Aorta (tissue), 5 donors: ENCODE measurements at regions not wholly inside any gene's neighbourhood (a gene's known extent, or its start where the extent isn't known, plus 50 kb on each side); places are given as distances from the start of the nearest gene placed in this dataset.

Experiments used
- ATAC-seq: fragments of 200-7000 bp; cut with Tn5 transposase; one replicate; pipeline ENCODE4 v1.9.1; 2022; ENCODE audit warnings: moderate library complexity; ENCODE audit not compliant: low FRiP score
- DNase-seq, 2 donors: peaks; one replicate each; pipeline ENCODE4 v3.0.0-alpha.2; 2020
- H3K27ac ChIP-seq, 2 donors: one replicate each; pipeline ENCODE4 v1.5.1; 2013; ENCODE audit warnings: low read length in 2 of 2, mild to moderate bottlenecking in 2 of 2, moderate library complexity in 2 of 2, control low read depth in 1 of 2, inconsistent platforms in 1 of 2, low read depth in 1 of 2
- H3K27me3 ChIP-seq, 2 donors: one replicate each; pipeline ENCODE4 v1.6.1; 2013; ENCODE audit warnings: control low read depth in 1 of 2, low read length in 1 of 2, mild to moderate bottlenecking in 1 of 2, moderate library complexity in 1 of 2; ENCODE audit not compliant: insufficient read depth in 2 of 2, control insufficient read depth in 1 of 2
- H3K36me3 ChIP-seq, 2 donors: one replicate each; pipeline ENCODE4 v1.6.1; 2013; ENCODE audit warnings: control low read depth in 1 of 2, low read length in 1 of 2, mild to moderate bottlenecking in 1 of 2; ENCODE audit not compliant: insufficient read depth in 2 of 2, control insufficient read depth in 1 of 2
- H3K4me1 ChIP-seq, 2 donors: one replicate each; pipeline ENCODE4 v1.6.1; 2013; ENCODE audit warnings: low read length in 2 of 2, control low read depth in 1 of 2, mild to moderate bottlenecking in 1 of 2, moderate library complexity in 1 of 2; ENCODE audit not compliant: insufficient read depth in 2 of 2, control insufficient read depth in 1 of 2
- H3K4me3 ChIP-seq, 2 donors: one replicate each; pipeline ENCODE4 v1.5.1; 2013; ENCODE audit warnings: low read length in 2 of 2, control low read depth in 1 of 2, mild to moderate bottlenecking in 1 of 2
- H3K9me3 ChIP-seq: one replicate; pipeline ENCODE4 v1.6.1; 2013; ENCODE audit warnings: mild to moderate bottlenecking, low read length; ENCODE audit not compliant: control insufficient read depth
- whole genome bisulfite sequencing, 2 donors: extraction: QIAGEN DNeasy Blood & Tissue Kit; methylation state at CpG; one replicate each; pipeline ENCODE4 v1.1.7; 2013; 5-methylcytosine and 5-hydroxymethylcytosine counted together
- intact Hi-C, 2 donors: fragments of 100-400 bp; cut with DNase I; formaldehyde crosslinking; loops; one replicate each; pipeline versions ENCODE4 v1.14.2 to v1.15.0; 2022
- donor health status: healthy with polysubstance abuse.
- donor health status: Bipolar disorder and iron deficiency.
- donor health status: DM: no; HTN: no; CAD: no.
- donor health status: DM: no; HTN: no; CAD: no.
- donor health status: DM: yes; HTN: yes; CAD: no.

DNA sequence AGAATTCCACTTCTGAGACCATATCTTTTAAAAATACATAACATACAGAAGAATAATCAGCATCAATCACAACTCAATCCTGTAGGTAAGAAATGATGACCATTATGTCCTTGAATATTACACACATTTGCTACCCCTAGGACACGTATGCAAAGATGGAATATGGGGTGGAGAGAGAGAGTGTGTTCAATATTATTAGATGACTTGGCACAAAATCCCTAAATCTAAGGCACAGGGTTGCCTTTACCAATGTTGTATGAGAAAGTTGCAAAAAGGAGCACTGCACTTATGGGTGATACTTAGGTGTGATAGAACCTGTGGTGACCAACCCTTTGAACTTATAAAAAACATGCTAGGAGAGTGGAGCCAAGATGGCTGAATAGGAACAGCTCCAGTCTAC, 326.2 kb upstream of the FSHR start:
- Histone ChIP-seq H3K27ac (no peak overlapping the region), H3K9me3 (no peaks in the 10 kb centered on the region), H3K4me1 (no peaks in the 10 kb centered on the region), H3K36me3 (no peaks in the 10 kb centered on the region), H3K4me3 (no peak overlapping the region), H3K27me3 (no peaks in the 10 kb centered on the region)
- DNase-seq (no peak), ATAC-seq (no peak)
- intact Hi-C loops, result no loop called here
- 58 to 63% methylated on average over 1 of the region's 1 CpG for WGBS, 2 donors

DNA sequence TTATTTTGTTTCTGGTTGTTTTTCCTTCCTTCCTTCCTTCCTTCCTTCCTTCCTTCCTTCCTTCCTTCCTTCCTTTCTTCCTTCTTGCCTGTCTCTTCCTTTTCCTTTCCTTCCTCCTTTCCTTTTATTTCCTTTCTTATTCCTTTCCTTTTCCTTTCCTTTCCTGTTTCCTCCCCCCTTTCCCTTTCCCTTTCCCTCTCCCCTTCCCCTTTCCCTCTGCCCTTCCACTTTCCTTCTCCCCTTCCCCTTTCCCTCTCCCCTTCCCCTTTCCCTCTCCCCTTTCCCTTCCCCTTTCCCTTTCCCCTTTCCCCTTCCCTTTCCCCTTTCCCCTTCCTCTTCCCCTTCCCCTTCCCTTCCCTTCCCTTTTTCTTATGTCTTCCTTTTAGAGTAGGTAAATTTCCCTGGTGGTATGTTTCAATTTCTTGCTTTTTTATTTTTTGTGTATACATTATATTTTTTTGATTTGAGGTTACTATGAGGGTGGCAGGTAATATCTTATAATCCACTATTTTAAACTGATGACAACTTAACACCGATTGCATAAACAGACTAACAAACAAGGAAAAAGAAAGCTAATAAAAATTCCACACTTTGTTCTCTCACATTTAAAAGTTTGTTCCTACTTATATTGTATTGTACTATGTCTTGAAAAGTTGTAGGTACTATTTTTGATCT, 311.0 kb upstream of the FSHR start:
- Histone ChIP-seq H3K36me3 (no peaks in the 10 kb centered on the region), H3K27ac (no peak overlapping the region), H3K4me3 (no peak overlapping the region), H3K9me3 (no peaks in the 10 kb centered on the region), H3K27me3 (peaks cover 0 to 3% of the 10 kb centered on the region in 2 donors), H3K4me1 (no peaks in the 10 kb centered on the region)
- ATAC-seq, result no peak
- 75 to 78% methylated on average over 1 of the region's 1 CpG for WGBS, 2 donors
- intact Hi-C loops, result no loop called here
- DNase-seq, result no peak

GRCh38 chr2:49459314-49459993, 305.1 kb upstream of the FSHR start:
- Histone ChIP-seq H3K27me3 (no peaks in the 10 kb centered on the region), H3K9me3 (no peaks in the 10 kb centered on the region), H3K4me3 (no peak overlapping the region), H3K36me3 (no peaks in the 10 kb centered on the region), H3K27ac (no peak overlapping the region), H3K4me1 (no peaks in the 10 kb centered on the region)
- 49 to 54% methylated on average over 3 of the region's 3 CpGs for WGBS, 2 donors
- DNase-seq (no peak), ATAC-seq (no peak)
- intact Hi-C loops, result no loop called here

DNA sequence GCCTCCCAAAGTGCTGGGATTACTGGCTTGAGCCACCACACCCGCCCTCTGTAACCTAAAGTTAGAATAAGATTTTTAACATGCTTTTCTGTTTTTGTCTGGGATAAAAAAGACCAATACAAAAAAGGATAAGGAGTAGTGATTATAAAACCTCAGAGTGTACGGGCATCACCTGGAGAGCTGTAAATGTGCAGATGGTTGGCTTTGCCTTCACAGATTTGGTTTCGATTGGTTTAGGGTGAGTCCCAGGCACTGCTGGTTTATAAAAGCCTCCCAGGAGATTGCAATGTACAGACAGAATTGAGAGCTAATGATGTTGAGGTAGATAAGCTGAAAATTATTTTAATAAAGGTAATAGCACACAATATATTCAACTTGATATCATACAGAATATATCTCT, 289.7 kb upstream of the FSHR start:
- no peaks in the 10 kb centered on the region for H3K9me3 ChIP-seq
- H3K4me3 ChIP-seq, result no peak overlapping the region
- H3K36me3 ChIP-seq, result no peaks in the 10 kb centered on the region
- intact Hi-C loops, result no loop called here
- ATAC-seq (no peak), DNase-seq (no peak)
- H3K27ac ChIP-seq, result no peak overlapping the region
- no peaks in the 10 kb centered on the region for H3K4me1 ChIP-seq
- no peaks in the 10 kb centered on the region for H3K27me3 ChIP-seq
- 66 to 78% methylated on average over 3 of the region's 3 CpGs for WGBS, 2 donors

GRCh38 chr2:49426996-49427395, 272.7 kb upstream of the FSHR start:
- Histone ChIP-seq H3K4me1 (no peaks in the 10 kb centered on the region), H3K27me3 (no peaks in the 10 kb centered on the region), H3K27ac (no peak overlapping the region), H3K9me3 (no peaks in the 10 kb centered on the region), H3K36me3 (no peaks in the 10 kb centered on the region), H3K4me3 (no peak overlapping the region)
- intact Hi-C loops, result no loop called here
- ATAC-seq (no peak), DNase-seq (no peak)
- 56 to 76% methylated on average over 4 of the region's 4 CpGs for WGBS, 2 donors

GRCh38 chr2:49416252-49416651, 261.9 kb upstream of the FSHR start:
- ATAC-seq, result no peak

DNA sequence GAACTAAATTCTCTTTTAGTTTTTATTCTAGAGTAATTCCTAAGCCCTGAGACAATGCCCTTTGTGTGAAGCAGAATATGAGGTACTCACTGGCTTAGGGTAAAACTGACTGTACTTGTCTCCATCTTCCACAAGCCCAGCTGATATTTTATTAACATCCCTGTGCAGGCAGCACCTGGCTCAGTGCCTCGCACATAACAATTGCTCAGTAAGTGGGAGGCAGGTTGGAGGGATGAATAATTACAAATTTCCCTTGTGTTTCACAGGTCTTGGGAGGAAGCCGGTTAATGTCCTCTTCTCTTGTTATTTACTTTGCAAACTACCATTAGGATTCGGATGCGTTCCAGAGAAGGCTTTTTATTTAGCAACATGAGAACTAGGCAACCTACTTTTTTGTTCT, 249.8 kb upstream of the FSHR start:
- Histone ChIP-seq H3K27me3 (no peaks in the 10 kb centered on the region), H3K9me3 (no peaks in the 10 kb centered on the region), H3K4me1 (no peaks in the 10 kb centered on the region), H3K4me3 (no peak overlapping the region), H3K27ac (no peak overlapping the region), H3K36me3 (no peaks in the 10 kb centered on the region)
- no peak for DNase-seq
- intact Hi-C loops, result no loop called here
- ATAC-seq, result no peak
- 30 to 38% methylated on average over 4 of the region's 4 CpGs for WGBS, 2 donors

More at GRCh38 chr2:49416252-49416651, 261.9 kb upstream of the FSHR start:
- no peaks in the 10 kb centered on the region for H3K36me3 ChIP-seq
- DNase-seq, result no peak
- no peak overlapping the region for H3K4me3 ChIP-seq
- no peaks in the 10 kb centered on the region for H3K27me3 ChIP-seq
- H3K27ac ChIP-seq, result no peak overlapping the region
- no peaks in the 10 kb centered on the region for H3K9me3 ChIP-seq
- intact Hi-C loops, result no loop called here
- no peaks in the 10 kb centered on the region for H3K4me1 ChIP-seq

- no peak overlapping the region for H3K4me3 ChIP-seq
- intact Hi-C loops, result no loop called here
- no peak overlapping the region for H3K27ac ChIP-seq
- 69 to 75% methylated on average over 2 of the region's 2 CpGs for WGBS, 2 donors
- H3K4me1 ChIP-seq, result no peaks in the 10 kb centered on the region
- no peaks in the 10 kb centered on the region for H3K36me3 ChIP-seq
- H3K9me3 ChIP-seq, result no peaks in the 10 kb centered on the region
- no peaks in the 10 kb centered on the region for H3K27me3 ChIP-seq
- ATAC-seq, result no peak
- DNase-seq, result no peak
These were observed 249.3 kb upstream of the FSHR start for GRCh38 chr2:49403637-49404036.

- Histone ChIP-seq H3K27me3 (no peaks in the 10 kb centered on the region), H3K4me1 (no peaks in the 10 kb centered on the region), H3K27ac (no peak overlapping the region), H3K4me3 (no peak overlapping the region), H3K9me3 (no peaks in the 10 kb centered on the region), H3K36me3 (no peaks in the 10 kb centered on the region)
- 32 to 43% methylated on average over 1 of the region's 1 CpG for WGBS, 2 donors
- no peak for ATAC-seq
- no peak for DNase-seq
- intact Hi-C loops, result no loop called here
These were observed 225.1 kb upstream of the FSHR start for GRCh38 chr2:49379406-49379805.
